22Rv1 (cell line): ENCODE measurements at regions not wholly inside any gene's neighbourhood (a gene's known extent, or its start where the extent isn't known, plus 50 kb on each side); places are given as distances from the start of the nearest gene placed in this dataset.
"Not testable (repeated sequence)": the region's sequence is repeated elsewhere in the genome, so short reads cannot be mapped to it uniquely, and the experiment has no call there.

Experiments used
- ZFX ChIP-seq: fragments of 450-650 bp; IDR thresholded peaks from 2 replicates; pipeline ENCODE4 v1.6.1; 2017; ENCODE audit warnings: antibody characterized with exemption, borderline replicate concordance
- TF ChIP-seq, protein P1 (sequence below): fragments of 450-650 bp; IDR thresholded peaks from 2 replicates; pipeline ENCODE4 v1.5.1; 2017; ENCODE audit warnings: mild to moderate bottlenecking

DNA sequence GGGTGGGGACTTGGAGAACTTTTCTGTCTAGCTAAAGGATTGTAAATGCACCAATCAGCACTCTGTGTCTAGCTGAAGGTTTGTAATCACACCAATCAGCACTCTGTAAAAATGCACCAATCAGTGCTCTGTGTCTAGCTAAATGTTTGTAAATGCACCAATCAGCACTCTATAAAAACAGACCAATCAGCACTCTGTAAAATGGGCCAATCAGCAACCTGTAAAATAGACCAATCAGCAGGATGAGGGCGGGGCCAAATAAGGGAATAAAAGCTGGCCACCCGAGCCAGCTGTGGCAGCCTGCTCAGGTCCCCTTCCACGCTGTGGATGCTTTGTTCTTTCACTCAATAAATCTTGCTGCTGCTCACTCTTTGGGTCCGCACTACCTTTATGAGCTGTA, 69.5 kb upstream of the SLC25A36 start:
- TF ChIP-seq, protein P1, sequence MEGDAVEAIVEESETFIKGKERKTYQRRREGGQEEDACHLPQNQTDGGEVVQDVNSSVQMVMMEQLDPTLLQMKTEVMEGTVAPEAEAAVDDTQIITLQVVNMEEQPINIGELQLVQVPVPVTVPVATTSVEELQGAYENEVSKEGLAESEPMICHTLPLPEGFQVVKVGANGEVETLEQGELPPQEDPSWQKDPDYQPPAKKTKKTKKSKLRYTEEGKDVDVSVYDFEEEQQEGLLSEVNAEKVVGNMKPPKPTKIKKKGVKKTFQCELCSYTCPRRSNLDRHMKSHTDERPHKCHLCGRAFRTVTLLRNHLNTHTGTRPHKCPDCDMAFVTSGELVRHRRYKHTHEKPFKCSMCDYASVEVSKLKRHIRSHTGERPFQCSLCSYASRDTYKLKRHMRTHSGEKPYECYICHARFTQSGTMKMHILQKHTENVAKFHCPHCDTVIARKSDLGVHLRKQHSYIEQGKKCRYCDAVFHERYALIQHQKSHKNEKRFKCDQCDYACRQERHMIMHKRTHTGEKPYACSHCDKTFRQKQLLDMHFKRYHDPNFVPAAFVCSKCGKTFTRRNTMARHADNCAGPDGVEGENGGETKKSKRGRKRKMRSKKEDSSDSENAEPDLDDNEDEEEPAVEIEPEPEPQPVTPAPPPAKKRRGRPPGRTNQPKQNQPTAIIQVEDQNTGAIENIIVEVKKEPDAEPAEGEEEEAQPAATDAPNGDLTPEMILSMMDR: not testable (repeated sequence)
- not testable (repeated sequence) for TF ChIP-seq ZFX
